Gastroesophageal sphincter (tissue), 3 donors: ENCODE measurements at regions not wholly inside any gene's neighbourhood (a gene's known extent, or its start where the extent isn't known, plus 50 kb on each side); places are given as distances from the start of the nearest gene placed in this dataset.

ENCODE experiments used
- CTCF ChIP-seq, 4 experiments: fragments of 200-600 bp in 2 of 4; fragments of 450-650 bp in 2 of 4; sonication (generic) in 1 of 4; IDR thresholded peaks; one replicate each; pipeline ENCODE4 v1.5.1; 2017 to 2019; ENCODE audit warnings: antibody characterized with exemption in 4 of 4, mild to moderate bottlenecking in 2 of 4, moderate library complexity in 2 of 4
- EP300 ChIP-seq: sonication (generic); formaldehyde crosslinking; IDR thresholded peaks from one replicate; pipeline ENCODE4 v1.6.1; 2017; ENCODE audit warnings: antibody characterized with exemption, mild to moderate bottlenecking
- POLR2A ChIP-seq, 2 donors: fragments of 450-650 bp; IDR thresholded peaks; one replicate each; pipeline ENCODE4 v1.6.1; 2017; ENCODE audit warnings: antibody characterized with exemption in 2 of 2, mild to moderate bottlenecking in 2 of 2, moderate library complexity in 1 of 2
- POLR2AphosphoS5 ChIP-seq: sonication (generic); formaldehyde crosslinking; IDR thresholded peaks from one replicate; pipeline ENCODE4 v1.6.1; 2017; ENCODE audit warnings: antibody characterized with exemption

GRCh38 chr7:52786174-52786573 is 249.3 kb upstream of the POM121L12 start:
- TF ChIP-seq POLR2A (IDR thresholded peaks at IDR 0.05) (no peak), POLR2AphosphoS5 (no peak), CTCF (IDR thresholded peaks at IDR 0.05) (no peak), EP300 (no peak)
